ENCODE measurements at regions not wholly inside any gene's neighbourhood (a gene's known extent, or its start where the extent isn't known, plus 50 kb on each side); places are given as distances from the start of the nearest gene placed in this dataset.

GRCh38 chr5:167381457-167381856 lies 910.0 kb upstream of the WWC1 start:
- TF ChIP-seq PAX8 (IDR thresholded peaks at IDR 0.05) (no peak), CTCF (IDR thresholded peaks at IDR 0.05 in 2 of 3, conservative IDR thresholded peaks at IDR 0.05 in 1 of 3; ENCODE audit: control insufficient read depth in 2 of 3, extremely low read depth in 1 of 3, insufficient read depth in 1 of 3, low read depth in 3 of 3, low read length in 3 of 3) (no peak), CEBPB (IDR thresholded peaks at IDR 0.05; ENCODE audit: borderline replicate concordance in 1 of 2, low read depth in 2 of 2, low read length in 2 of 2) (no peak), SUZ12 (IDR thresholded peaks at IDR 0.05; ENCODE audit: unreplicated experiment) (no peak), HCFC1 (IDR thresholded peaks at IDR 0.05; ENCODE audit: low read length) (no peak), TCF3 (IDR thresholded peaks at IDR 0.05; ENCODE audit: borderline replicate concordance, insufficient read depth, low read depth, low read length) (no peak), EGR1 (IDR thresholded peaks at IDR 0.05; ENCODE audit: borderline replicate concordance in 1 of 2, low read depth in 2 of 2, low read length in 2 of 2) (no peak), MXI1 (IDR thresholded peaks at IDR 0.05; ENCODE audit: low read depth, low read length) (no peak)
- TF ChIP-seq, protein P1, sequence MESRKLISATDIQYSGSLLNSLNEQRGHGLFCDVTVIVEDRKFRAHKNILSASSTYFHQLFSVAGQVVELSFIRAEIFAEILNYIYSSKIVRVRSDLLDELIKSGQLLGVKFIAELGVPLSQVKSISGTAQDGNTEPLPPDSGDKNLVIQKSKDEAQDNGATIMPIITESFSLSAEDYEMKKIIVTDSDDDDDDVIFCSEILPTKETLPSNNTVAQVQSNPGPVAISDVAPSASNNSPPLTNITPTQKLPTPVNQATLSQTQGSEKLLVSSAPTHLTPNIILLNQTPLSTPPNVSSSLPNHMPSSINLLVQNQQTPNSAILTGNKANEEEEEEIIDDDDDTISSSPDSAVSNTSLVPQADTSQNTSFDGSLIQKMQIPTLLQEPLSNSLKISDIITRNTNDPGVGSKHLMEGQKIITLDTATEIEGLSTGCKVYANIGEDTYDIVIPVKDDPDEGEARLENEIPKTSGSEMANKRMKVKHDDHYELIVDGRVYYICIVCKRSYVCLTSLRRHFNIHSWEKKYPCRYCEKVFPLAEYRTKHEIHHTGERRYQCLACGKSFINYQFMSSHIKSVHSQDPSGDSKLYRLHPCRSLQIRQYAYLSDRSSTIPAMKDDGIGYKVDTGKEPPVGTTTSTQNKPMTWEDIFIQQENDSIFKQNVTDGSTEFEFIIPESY (IDR thresholded peaks at IDR 0.05): no peak

Measured in GM12878 (cell line).